Spleen (tissue), 7 donors: ENCODE measurements at regions not wholly inside any gene's neighbourhood (a gene's known extent, or its start where the extent isn't known, plus 50 kb on each side); places are given as distances from the start of the nearest gene placed in this dataset.

Source experiments
- POLR2A ChIP-seq, 3 donors: fragments of 450-650 bp; IDR thresholded peaks; one replicate each; pipeline ENCODE4 v1.5.1; 2017; ENCODE audit warnings: antibody characterized with exemption in 3 of 3, mild to moderate bottlenecking in 1 of 3
- POLR2AphosphoS5 ChIP-seq, 3 donors: sonication (generic); formaldehyde crosslinking; IDR thresholded peaks; one replicate each; pipeline ENCODE4 v1.5.1; 2017; ENCODE audit warnings: antibody characterized with exemption in 3 of 3
- TF ChIP-seq, protein P1 (sequence below), 11 experiments: fragments of 200-600 bp in 7 of 11; fragments of 450-650 bp in 4 of 11; sonication (generic) in 4 of 11; IDR thresholded peaks in 8 of 11; conservative IDR thresholded peaks in 3 of 11; 1 replicate in 7 of 11; 2 replicates in 4 of 11; pipeline versions ENCODE4 v1.4.0 to v1.8.0; 2016 to 2021; ENCODE audit warnings: antibody characterized with exemption in 11 of 11, inconsistent platforms in 4 of 11, mild to moderate bottlenecking in 1 of 11
- donor health status: DM: no; HTN: no; CAD: no; lungs with moderate emphysema.
- donor health status: DM: no; HTN: no; CAD: no.
- donor health status: DM: no; HTN: no; CAD: no.

DNA sequence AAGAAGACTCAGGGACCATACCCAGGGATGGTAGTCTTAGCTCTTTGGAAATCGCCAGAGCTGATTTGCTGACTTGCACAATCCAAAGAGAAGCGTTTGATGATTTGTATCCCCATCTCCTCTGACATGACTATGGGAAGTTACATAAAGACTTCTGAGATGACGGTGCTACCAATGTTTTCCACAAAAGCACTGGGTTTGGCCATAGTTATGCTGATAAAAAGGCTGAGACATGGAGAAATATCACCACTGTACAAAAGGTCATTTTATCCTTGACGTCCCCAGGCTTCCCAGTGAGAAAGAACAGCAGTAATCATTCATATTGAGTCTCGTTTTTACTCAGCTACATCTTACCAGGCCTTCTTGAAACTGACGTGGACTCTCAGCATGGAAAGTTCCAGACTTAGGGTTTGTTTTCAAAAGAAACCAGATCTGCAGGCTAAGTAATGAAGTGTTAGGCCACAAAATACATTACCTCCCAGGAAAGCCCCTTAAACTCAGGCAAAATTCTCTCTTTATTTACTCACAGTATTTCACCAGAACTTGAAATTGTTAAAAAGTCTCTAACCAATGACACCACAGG lies 370.3 kb upstream of the JARID2 start:
- no peak for TF ChIP-seq POLR2A (IDR thresholded peaks at IDR 0.05)
- TF ChIP-seq, protein P1, sequence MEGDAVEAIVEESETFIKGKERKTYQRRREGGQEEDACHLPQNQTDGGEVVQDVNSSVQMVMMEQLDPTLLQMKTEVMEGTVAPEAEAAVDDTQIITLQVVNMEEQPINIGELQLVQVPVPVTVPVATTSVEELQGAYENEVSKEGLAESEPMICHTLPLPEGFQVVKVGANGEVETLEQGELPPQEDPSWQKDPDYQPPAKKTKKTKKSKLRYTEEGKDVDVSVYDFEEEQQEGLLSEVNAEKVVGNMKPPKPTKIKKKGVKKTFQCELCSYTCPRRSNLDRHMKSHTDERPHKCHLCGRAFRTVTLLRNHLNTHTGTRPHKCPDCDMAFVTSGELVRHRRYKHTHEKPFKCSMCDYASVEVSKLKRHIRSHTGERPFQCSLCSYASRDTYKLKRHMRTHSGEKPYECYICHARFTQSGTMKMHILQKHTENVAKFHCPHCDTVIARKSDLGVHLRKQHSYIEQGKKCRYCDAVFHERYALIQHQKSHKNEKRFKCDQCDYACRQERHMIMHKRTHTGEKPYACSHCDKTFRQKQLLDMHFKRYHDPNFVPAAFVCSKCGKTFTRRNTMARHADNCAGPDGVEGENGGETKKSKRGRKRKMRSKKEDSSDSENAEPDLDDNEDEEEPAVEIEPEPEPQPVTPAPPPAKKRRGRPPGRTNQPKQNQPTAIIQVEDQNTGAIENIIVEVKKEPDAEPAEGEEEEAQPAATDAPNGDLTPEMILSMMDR (IDR thresholded peaks at IDR 0.05 in 8 of 11, conservative IDR thresholded peaks at IDR 0.05 in 3 of 11) = no peak
- TF ChIP-seq POLR2AphosphoS5 (IDR thresholded peaks at IDR 0.05) = no peak
